Adipocyte (in vitro differentiated cells): ENCODE measurements at regions not wholly inside any gene's neighbourhood (a gene's known extent, or its start where the extent isn't known, plus 50 kb on each side); places are given as distances from the start of the nearest gene placed in this dataset.

Experiments
- DNase-seq: peaks from one replicate; pipeline ENCODE4 v3.0.0-alpha.2; 2015; ENCODE audit warnings: low read depth
- H3K27me3 ChIP-seq: replicated peaks from 2 replicates; pipeline ENCODE4 v1.7.0; 2013; ENCODE audit warnings: mild to moderate bottlenecking, low read length, moderate library complexity; ENCODE audit not compliant: control insufficient read depth, insufficient read depth
- H3K36me3 ChIP-seq: 2 replicates; pipeline ENCODE4 v1.7.0; 2013; ENCODE audit warnings: low read length, mild to moderate bottlenecking, moderate library complexity; ENCODE audit not compliant: control insufficient read depth, insufficient read depth, severe bottlenecking
- H3K4me1 ChIP-seq: 2 replicates; pipeline ENCODE4 v1.7.0; 2013; ENCODE audit warnings: mild to moderate bottlenecking, low read length, moderate library complexity; ENCODE audit not compliant: control insufficient read depth, insufficient read depth
- H3K4me3 ChIP-seq: 2 replicates; pipeline ENCODE4 v1.7.0; 2013; ENCODE audit warnings: mild to moderate bottlenecking, low read length, moderate library complexity
- H3K9ac ChIP-seq: 2 replicates; pipeline ENCODE4 v1.7.0; 2013; ENCODE audit warnings: mild to moderate bottlenecking, low read length, moderate library complexity
- H3K9me3 ChIP-seq: 2 replicates; pipeline ENCODE4 v1.7.0; 2013; ENCODE audit warnings: mild to moderate bottlenecking, low read length, moderate library complexity; ENCODE audit not compliant: control insufficient read depth

GRCh38 chr13:87005511-87005910 lies 665.7 kb upstream of the SLITRK5 start:
- no peaks in the 10 kb centered on the region for H3K4me1 ChIP-seq
- no peak overlapping the region for H3K9ac ChIP-seq
- no peak for DNase-seq
- peaks cover 17% of the 10 kb centered on the region for H3K9me3 ChIP-seq
- no peaks in the 10 kb centered on the region for H3K36me3 ChIP-seq
- no peaks in the 10 kb centered on the region for H3K27me3 ChIP-seq
- H3K4me3 ChIP-seq = no peak overlapping the region

GRCh38 chr13:87035526-87035925 lies 635.6 kb upstream of the SLITRK5 start:
- Histone ChIP-seq H3K9me3 (no peaks in the 10 kb centered on the region), H3K9ac (no peak overlapping the region), H3K4me1 (no peaks in the 10 kb centered on the region), H3K27me3 (no peaks in the 10 kb centered on the region), H3K4me3 (no peak overlapping the region), H3K36me3 (no peaks in the 10 kb centered on the region)
- no peak for DNase-seq

DNA sequence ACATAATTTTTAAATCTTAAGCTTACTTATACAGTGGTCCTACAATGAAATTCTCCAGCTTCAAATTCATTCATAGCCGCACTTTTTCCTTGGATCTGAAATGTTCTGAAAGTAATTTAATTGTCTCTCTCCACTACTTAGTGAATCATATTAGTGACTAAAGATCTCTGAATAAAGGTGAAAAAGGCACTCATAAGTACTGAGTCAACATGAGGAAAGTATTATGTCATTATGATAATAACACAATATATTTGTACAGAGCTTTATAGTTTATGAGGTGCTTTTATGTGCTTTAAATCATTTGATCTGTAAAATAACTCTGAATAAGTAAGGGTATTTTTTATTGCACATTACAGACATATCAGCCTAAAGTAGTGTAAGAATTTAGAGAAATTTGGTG lies 628.2 kb upstream of the SLITRK5 start:
- H3K4me3 ChIP-seq = no peak overlapping the region
- peaks cover 5% of the 10 kb centered on the region for H3K4me1 ChIP-seq
- no peaks in the 10 kb centered on the region for H3K9me3 ChIP-seq
- DNase-seq = no peak
- no peaks in the 10 kb centered on the region for H3K27me3 ChIP-seq
- no peaks in the 10 kb centered on the region for H3K36me3 ChIP-seq
- H3K9ac ChIP-seq = no peak overlapping the region

DNA sequence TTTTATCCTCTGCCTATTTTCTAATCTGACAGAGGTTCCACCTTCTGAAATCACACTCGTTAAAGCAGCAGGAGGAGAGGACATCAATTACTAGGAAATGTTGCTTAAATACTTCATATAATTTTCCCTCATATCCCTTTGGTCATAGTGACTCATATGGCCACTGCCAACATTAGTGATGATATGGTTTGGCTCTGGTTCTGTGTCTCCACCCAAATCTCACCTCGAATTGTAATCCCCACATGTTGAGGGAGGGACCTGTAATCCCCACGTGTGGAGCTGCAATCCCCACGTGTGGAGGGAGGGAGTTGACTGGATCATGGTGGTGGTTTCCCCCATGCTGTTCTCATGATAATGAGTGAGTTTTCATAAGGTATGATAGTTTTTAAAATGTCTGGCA lies 618.4 kb upstream of the SLITRK5 start:
- Histone ChIP-seq H3K4me1 (peaks cover 9% of the 10 kb centered on the region), H3K9ac (no peak overlapping the region), H3K36me3 (no peaks in the 10 kb centered on the region), H3K27me3 (no peaks in the 10 kb centered on the region), H3K4me3 (no peak overlapping the region), H3K9me3 (no peaks in the 10 kb centered on the region)
- DNase-seq = no peak

DNA sequence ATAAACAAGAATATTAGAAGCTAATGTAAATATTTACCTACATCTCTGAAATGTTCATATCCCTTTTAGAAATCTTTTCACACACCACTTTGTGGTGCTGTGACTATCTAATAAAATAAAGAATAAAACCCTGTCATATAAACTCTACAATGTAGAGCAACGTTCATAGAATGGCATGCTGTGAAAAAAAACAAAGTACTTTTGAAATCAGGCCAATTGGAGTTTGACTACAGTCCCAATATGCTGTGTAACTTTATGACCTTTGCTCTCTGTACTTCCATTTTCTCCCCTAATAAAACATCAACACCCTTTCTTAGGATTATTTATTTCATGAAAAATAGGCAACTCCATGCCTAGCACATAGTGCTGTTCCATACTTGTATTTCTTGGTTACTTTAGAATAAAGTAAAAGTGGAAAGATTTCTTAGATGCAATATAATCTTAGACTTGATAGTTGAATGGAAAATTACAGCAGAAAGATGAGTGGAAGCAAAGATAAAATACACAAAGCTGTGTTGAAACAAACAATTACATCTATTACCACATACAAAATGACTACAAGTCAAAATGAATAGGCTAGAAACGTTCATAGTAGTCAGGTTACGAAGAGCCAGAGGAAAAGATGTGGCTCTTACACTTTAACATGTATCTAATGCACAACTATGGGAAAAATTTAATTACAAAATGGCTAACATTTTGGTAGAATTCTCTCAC lies 613.2 kb upstream of the SLITRK5 start:
- Histone ChIP-seq H3K4me3 (no peak overlapping the region), H3K36me3 (no peaks in the 10 kb centered on the region), H3K27me3 (no peaks in the 10 kb centered on the region), H3K9ac (peak overlapping the region; percentile 24), H3K9me3 (no peaks in the 10 kb centered on the region), H3K4me1 (peaks cover 16% of the 10 kb centered on the region)
- DNase-seq = no peak

DNA sequence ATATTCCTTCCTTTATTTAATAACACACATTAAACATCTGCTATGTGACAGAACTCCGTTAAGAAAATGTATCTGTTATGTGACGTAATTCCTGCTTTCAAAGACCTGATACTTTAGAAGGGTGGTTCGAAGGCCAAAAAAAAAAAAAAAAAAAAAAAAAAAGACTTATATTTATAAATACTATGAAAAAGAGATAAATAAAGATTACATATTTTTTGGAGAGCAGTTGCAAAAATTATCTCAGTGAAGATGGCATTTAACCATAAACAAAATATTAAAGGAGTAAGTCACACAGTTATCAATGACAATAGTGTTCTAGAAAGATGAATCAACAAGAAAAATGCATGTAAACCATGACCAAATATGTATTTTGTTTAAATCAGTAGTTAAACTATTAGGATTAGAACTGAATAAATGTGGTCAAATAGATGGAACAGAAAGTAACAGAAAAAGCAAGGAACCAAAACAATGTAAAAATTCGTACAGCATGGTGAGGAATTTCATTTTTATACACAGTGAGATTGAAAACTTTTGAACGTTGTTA lies 612.3 kb upstream of the SLITRK5 start:
- DNase-seq = no peak
- Histone ChIP-seq H3K9me3 (no peaks in the 10 kb centered on the region), H3K4me1 (peaks cover 16% of the 10 kb centered on the region), H3K36me3 (no peaks in the 10 kb centered on the region), H3K4me3 (no peak overlapping the region), H3K27me3 (no peaks in the 10 kb centered on the region), H3K9ac (no peak overlapping the region)

GRCh38 chr13:87078947-87079795 lies 592.0 kb upstream of the SLITRK5 start:
- Histone ChIP-seq H3K27me3 (no peaks in the 10 kb centered on the region), H3K4me3 (no peak overlapping the region), H3K9ac (no peak overlapping the region), H3K36me3 (no peaks in the 10 kb centered on the region), H3K9me3 (no peaks in the 10 kb centered on the region), H3K4me1 (no peaks in the 10 kb centered on the region)
- DNase-seq = no peak

DNA sequence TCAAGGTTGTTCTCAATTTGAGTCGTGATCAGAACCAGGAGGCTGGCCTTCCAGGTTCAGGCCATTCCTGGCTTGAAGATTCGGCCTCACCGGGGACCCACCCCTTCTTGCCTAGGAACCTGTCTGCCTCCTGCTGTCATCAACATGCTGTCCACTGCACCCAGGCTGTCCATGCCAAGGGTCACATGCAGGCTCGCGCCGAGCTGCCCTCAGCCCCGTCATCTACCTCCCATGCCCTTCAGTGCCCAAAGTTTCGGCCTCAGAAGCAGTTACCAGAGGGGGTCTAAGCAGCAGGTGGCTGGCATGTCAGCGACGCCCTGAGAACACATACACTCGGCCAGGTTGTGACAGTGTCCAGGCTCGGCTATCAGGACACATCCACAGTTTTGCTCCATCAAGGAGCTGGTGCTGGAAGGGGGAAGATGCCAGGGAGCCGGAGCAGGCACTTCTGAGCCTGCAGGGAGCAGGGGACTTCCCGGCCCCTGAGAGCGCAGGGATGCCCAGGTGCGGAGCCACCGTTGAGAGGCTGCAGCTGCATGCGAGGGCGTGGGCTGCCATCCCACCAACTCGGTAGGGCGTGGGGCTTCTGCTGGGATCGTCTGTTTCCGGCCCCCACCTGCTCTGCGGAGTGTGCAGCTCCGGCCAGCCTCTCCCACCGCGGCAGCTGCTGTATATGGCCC lies 590.9 kb upstream of the SLITRK5 start:
- Histone ChIP-seq H3K27me3 (no peaks in the 10 kb centered on the region), H3K4me1 (no peaks in the 10 kb centered on the region), H3K9me3 (no peaks in the 10 kb centered on the region), H3K9ac (no peak overlapping the region), H3K4me3 (no peak overlapping the region), H3K36me3 (no peaks in the 10 kb centered on the region)
- no peak for DNase-seq

DNA sequence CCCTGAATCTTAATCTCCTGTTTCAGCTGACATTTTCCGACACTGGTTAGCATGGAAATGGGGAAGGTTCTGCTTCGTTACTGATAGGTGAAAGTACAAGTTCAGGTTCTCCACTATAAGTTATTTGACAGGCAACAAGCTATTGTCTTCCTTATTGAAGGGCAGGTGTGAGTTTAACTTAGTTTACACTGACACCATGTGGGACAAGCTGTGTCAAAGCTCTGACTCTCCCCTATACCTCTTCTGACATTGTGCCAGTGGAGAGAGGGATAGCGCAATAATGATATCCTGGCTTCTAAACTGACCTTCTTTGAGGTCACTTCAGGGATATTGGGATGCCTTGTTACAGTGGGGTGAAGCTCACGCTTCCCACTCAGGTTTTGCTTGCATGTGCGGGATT lies 587.0 kb upstream of the SLITRK5 start:
- Histone ChIP-seq H3K4me3 (no peak overlapping the region), H3K9me3 (no peaks in the 10 kb centered on the region), H3K36me3 (no peaks in the 10 kb centered on the region), H3K4me1 (no peaks in the 10 kb centered on the region), H3K9ac (no peak overlapping the region), H3K27me3 (no peaks in the 10 kb centered on the region)
- no peak for DNase-seq

GRCh38 chr13:87087741-87088140 lies 583.4 kb upstream of the SLITRK5 start:
- Histone ChIP-seq H3K4me3 (no peak overlapping the region), H3K4me1 (no peaks in the 10 kb centered on the region), H3K27me3 (no peaks in the 10 kb centered on the region), H3K9ac (no peak overlapping the region), H3K9me3 (no peaks in the 10 kb centered on the region), H3K36me3 (no peaks in the 10 kb centered on the region)
- no peak for DNase-seq

DNA sequence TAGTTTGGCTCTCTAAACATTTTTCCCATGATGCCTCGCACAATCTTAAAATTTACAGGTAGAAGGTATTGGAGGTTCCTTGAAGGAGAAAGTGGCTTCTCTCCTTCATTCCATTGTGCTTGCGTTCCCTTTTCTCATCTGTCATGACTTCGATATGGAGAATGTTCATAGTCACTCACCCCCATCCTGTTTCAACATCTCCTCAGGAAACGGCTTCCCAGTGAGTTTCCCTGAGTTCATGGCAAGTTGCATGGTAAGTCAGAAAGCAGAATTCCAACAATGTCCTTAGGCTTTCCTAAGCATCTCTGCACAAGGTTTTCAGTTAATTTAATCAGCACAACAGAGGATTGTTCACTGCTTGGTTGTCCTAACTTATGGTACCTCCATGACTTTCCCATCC lies 581.8 kb upstream of the SLITRK5 start:
- no peaks in the 10 kb centered on the region for H3K27me3 ChIP-seq
- H3K4me3 ChIP-seq = no peak overlapping the region
- H3K9me3 ChIP-seq = no peaks in the 10 kb centered on the region
- H3K36me3 ChIP-seq = no peaks in the 10 kb centered on the region
- H3K4me1 ChIP-seq = peaks cover 2% of the 10 kb centered on the region
- H3K9ac ChIP-seq = no peak overlapping the region
- DNase-seq = no peak
